Transverse colon (tissue), 3 donors: ENCODE measurements at regions not wholly inside any gene's neighbourhood (a gene's known extent, or its start where the extent isn't known, plus 50 kb on each side); places are given as distances from the start of the nearest gene placed in this dataset.

Experiments
- CTCF ChIP-seq, 5 experiments: fragments of 200-600 bp in 3 of 5; fragments of 450-650 bp in 2 of 5; sonication (generic) in 3 of 5; IDR thresholded peaks; 1 replicate in 2 of 5; 2 replicates in 3 of 5; pipeline ENCODE4 v1.5.1; 2016 to 2017; ENCODE audit warnings: antibody characterized with exemption in 5 of 5, inconsistent platforms in 3 of 5, mild to moderate bottlenecking in 2 of 5, moderate library complexity in 1 of 5
- POLR2A ChIP-seq: fragments of 450-650 bp; IDR thresholded peaks from one replicate; pipeline ENCODE4 v1.6.1; 2016; ENCODE audit warnings: antibody characterized with exemption, mild to moderate bottlenecking, moderate library complexity

- TF ChIP-seq CTCF (IDR thresholded peaks at IDR 0.05) (no peak), POLR2A (no peak)
Measured at GRCh38 chr4:188454575-188454974, 315.3 kb downstream of the TRIML1 start.
